Cardiac septum (tissue), 1 donor: ENCODE measurements at regions not wholly inside any gene's neighbourhood (a gene's known extent, or its start where the extent isn't known, plus 50 kb on each side); places are given as distances from the start of the nearest gene placed in this dataset.

ENCODE experiments used
- DNase-seq: peaks from one replicate; pipeline ENCODE4 v3.0.0-alpha.2; 2020; ENCODE audit warnings: low spot score
- intact Hi-C: fragments of 100-400 bp; cut with DNase I; formaldehyde crosslinking; loops from one replicate; pipeline ENCODE4 v1.14.0; 2022
- donor health status: DM: no; HTN: no; CAD: no.

- intact Hi-C loops: no loop called here
- DNase-seq: no peak
Observed at GRCh38 chr5:61808909-61809308, 476.9 kb downstream of the ZSWIM6 start.

DNA sequence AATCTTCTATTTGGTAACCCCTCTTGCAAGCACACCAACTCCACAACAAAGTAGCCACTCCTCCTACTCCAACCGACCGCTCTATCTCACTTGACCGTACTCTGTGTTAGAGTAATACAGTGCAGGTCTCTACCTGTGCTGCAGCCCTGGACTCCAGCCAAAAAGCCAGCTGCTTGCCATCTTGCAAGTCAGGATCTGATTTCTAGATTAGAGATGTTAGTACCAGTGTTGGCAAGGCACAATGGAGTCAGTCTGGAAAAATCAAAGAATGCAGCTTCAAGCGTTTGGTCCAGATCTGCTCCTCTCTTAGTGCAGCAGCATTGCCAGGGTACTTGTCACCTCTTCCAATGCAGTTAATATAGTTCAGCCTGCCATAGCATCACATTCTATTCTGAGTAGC, 477.6 kb downstream of the ZSWIM6 start:
- DNase-seq: no peak
- intact Hi-C loops: no loop called here

DNA sequence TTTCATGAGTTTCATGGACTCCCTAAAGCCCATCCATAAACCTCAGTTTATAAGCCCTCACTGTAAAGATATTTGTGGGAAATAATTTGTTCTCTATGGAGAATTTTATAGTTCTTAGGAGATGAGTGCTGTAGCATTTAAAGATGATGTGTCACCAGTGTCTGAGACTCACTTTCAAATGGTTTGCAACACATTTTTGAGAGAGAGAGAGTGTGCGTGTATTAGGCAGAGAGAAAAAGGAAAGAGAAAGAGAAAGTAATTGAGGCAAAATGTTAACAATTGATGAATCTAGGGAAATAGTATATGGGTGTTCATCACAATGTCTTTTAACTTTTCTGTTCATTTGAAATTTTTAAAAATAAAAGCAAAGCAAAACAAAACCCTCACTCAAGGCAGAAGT, 479.0 kb downstream of the ZSWIM6 start:
- intact Hi-C loops: no loop called here
- no peak for DNase-seq

DNA sequence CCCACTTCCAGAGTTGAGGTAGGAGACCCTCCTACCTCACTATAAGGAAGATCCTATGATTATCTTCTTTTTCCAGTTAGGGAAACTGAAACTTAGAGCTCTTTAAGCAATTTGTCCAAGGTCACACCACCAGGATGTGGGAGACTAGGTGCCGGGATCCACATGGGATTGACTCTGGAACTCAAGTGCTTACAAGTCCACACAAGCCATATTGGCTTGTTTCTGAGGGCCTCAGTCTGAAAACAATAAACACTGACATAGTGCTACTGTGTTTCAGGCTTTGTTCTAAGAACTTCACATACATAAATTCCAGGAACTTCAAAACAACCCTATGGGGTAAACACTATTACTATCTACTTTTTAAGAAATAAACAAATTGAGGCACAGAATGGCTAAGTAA, 481.3 kb downstream of the ZSWIM6 start:
- no peak for DNase-seq
- intact Hi-C loops: no loop called here

DNA sequence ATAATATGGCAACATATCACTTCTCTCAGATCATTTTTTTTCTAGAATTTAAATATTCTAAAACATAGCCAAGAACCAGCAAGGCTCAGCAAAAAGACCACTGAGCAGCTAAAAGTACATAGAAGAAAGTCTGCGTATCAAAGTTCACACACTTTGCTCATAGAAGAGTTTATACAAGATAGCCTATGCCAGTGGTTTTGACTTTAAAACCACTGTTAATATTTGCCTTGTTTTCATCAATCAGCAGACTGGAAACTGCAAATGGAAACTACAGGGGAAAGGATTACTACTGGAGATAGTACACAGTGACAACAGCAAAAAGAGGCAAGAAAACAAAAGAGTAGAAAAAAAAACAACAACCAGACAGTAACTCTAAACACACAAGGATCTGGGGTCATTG, 483.3 kb downstream of the ZSWIM6 start:
- no peak for DNase-seq
- intact Hi-C loops: no loop called here

DNA sequence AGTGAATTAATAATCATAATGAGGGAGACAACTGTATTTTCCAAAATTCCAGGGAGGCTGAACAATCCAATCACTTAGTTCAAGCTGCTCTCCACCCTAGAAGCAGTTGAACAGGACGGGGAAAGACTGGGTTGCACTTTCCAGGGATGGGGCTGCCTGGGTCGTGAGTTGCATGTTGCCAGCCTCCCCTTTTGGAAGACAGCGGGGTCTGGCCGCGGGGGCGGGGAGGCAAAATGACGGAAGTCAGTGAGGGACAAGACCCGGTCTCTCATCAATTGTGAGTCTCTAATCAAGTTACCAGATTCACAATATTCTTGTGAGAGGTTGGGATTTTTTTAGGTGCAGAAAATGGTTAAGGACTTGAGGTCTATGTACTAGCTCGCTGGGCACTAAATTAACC, 484.1 kb downstream of the ZSWIM6 start:
- intact Hi-C loops: no loop called here
- no peak for DNase-seq

GRCh38 chr5:61816585-61817450, 484.8 kb downstream of the ZSWIM6 start:
- intact Hi-C loops: no loop called here
- DNase-seq: no peak

DNA sequence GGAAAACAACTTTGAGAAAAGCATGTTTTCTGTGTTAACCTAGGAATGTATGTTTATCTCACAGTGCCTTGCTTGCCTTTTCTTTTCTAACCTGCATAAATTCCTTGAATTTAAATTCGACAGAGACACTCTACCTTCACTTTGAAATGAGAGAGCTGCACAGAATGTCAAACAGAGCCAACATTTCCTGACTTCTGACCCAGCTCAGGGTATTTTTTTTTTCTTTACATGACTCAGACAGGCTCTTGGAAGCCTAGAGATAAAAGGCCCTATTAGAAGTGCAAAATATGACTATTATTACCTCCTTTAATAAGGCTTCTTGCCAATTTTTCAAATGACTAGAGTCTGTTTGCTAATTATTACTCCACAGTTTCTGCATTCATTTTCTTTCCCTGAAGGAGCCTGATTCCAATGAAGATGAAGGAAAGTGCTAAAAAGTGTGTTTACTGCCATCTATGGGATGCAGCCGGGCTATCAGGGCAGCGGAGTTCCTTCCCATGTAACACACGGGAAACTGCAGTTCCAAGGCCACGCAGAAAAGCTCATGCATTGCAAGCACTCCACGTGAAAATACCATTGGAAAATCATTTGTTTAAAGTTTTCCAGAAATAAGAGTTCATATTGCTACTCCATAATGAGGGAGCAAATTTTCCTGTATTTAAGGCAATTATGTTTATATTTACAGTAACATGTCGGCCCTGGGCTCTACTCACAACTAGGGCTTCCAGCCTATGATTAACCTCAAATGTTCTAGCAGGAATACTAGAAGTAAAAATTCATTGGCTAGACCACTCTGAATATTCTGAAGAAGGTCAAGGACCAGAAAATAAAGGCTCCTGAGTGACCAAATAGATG, 485.6 kb downstream of the ZSWIM6 start:
- intact Hi-C loops: no loop called here
- no peak for DNase-seq

DNA sequence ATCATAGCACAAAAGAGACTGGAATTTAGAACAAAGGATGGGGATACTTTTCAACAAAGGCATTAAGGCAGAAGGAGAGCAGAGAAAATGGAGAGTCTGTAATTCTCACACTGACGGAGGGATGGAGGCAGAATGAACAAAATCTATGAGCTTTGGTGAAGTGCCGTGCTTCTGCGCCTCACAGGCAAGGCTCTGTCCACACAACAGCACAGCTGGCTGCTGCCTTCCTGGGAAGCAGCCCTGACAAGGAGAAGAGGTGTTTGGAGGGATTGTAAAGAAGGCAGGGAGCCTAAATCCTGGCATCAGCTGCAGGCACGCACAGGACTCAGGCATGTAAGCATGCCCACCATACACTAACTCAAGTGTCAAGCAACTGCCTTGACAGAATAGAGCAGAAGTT, 485.2 kb upstream of the KIF2A start:
- no peak for DNase-seq
- intact Hi-C loops: no loop called here

DNA sequence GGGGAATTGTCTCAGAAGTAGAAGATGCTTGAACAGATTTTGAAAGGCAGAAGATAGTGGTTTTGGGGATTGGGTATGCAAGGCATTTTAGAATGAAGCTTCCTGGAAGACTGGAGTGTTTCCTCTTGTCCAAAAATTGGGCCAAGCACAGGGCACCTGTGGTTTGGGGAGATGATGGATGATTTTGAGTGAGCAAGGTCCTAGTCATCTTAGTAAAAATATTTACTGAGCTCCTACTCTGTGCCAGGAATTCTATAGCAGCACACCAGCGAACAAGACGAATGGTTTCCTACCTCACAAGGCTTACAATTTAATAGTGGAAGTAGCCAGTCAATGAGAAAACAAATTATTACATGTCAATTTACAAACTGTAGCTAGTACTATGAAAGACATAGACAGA, 484.4 kb upstream of the KIF2A start:
- intact Hi-C loops: no loop called here
- DNase-seq: no peak

DNA sequence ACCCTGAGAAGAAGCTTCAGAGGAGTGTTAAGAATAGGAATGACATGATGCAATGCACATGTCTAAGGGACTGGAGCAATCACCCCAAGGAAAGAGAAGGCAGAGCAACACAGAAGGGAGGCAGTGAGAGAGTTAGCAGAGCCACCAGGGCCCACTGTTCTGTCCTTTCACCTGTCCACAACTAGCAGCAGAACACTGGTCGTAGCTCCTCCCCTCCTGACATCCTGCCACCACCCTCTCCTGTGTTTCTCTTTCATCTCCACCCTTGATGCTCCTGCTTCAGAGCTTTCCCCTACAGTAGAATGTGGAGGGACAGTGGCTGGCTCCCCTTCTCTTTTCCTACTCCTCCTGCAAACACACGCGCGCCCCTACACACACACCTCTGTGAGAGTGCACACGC, 483.4 kb upstream of the KIF2A start:
- DNase-seq: no peak
- intact Hi-C loops: no loop called here

DNA sequence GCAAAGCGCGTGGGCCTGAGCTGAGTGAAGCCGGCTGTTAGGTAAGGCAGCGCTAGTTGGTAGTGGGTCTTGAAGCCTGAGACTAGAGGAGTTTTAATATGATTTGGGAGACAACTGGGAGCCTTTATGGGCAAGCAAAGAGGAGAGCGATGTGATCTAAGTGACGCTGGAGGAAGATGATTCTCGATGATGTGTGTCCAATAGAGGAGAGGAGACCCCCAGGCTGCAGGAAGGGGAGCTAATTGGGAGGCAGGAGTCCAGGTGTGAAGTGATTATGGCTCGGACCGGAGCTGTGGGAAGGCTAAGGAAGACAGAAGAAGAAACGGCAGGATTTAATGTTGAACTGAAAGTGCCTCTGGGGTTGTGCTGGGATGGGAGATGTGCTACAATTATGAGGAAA, 482.9 kb upstream of the KIF2A start:
- DNase-seq: no peak
- intact Hi-C loops: no loop called here

DNA sequence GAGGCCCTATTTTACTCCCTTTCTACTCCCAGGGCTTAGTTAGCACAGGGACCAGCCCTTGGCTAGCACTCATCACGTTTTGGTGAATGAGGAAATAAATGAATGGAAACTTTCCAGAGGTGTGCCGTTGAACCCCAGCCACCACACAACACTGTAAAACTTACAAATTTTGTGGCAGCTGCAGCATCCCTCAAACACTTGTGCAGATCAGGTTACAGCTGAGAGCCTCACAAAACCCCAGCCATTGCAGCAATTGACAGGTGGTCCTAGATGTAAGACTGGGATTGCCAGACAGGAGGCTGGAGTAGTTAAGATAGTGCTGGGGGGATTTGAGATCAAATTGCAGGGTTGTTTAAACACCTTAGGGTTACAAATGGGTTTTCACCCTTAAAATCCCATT, 482.2 kb upstream of the KIF2A start:
- intact Hi-C loops: no loop called here
- no peak for DNase-seq

DNA sequence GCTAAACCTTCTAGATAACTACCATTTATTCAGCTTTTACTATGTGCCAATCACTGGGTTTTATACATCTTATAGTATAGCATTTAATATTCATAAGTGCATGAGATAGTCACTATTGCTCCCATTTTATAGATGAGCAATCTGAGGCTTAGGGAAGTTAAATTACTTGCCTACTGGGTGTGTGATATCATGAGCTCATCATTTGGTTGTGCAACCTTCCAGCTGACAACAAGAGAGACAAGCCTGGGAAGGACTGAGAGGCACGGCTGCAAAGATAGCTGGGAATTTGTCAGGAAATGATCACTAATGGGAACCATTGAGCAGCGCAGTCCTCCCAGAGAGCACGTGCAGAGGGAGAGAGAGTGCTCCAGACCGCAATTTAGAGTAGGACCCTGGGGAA, 481.6 kb upstream of the KIF2A start:
- intact Hi-C loops: no loop called here

DNA sequence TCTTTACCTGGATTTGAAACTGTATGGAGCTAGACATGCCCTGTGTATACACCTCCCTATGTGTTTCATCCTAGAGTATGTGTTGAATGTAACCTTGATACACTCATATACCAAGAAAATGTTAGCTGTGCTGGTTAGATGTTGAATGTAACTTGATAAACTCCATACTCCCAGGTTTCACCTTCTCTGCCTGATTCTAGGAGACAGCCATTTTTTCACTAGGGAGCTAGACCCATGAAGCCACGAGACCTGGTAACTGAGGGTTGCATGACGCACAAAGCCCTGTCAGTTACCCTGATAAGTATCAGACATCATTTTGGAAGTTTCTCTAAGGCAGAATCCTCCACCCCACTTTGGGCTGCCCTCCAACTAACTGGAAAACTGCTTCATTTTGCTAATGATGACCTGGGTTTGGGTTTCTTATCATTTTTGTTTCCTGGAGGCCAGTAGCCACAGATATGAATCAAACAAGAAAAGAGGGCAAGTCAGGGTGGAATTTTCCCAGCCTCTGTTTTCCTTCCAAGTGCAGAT, 478.5 kb upstream of the KIF2A start:
- intact Hi-C loops: no loop called here

More for the DNA sequence above, 481.6 kb upstream of the KIF2A start:
- no peak for DNase-seq

DNA sequence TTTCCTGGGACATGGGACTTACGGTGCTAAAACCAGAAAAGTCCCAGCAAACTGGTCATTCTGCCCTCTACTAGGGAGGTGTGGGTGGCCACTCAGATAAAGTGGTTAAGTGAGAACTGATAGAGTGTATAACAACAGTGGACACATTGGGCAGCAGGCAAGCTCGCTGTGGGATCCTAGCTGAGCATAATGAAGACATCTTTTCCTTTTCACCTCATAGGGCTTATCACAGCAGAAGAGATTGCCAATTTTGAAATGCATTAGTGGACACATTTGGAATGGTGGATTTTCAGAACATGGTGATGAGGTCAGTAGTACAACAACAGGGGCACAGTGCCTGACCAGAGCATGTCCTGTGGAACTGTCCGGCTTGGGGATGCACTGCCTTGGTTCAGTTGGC, 477.1 kb upstream of the KIF2A start:
- no peak for DNase-seq
- intact Hi-C loops: no loop called here

More for the DNA sequence above, 478.5 kb upstream of the KIF2A start:
- no peak for DNase-seq

GRCh38 chr5:61831736-61832135, 474.3 kb upstream of the KIF2A start:
- intact Hi-C loops: no loop called here
- no peak for DNase-seq

- intact Hi-C loops: no loop called here
Observed at GRCh38 chr5:61837788-61838187, 468.2 kb upstream of the KIF2A start.

GRCh38 chr5:61840361-61840760, 465.6 kb upstream of the KIF2A start:
- no peak for DNase-seq

More at GRCh38 chr5:61837788-61838187, 468.2 kb upstream of the KIF2A start:
- DNase-seq: no peak

GRCh38 chr5:61842840-61843239, 463.2 kb upstream of the KIF2A start:
- intact Hi-C loops: no loop called here
- DNase-seq: no peak

More at GRCh38 chr5:61840361-61840760, 465.6 kb upstream of the KIF2A start:
- intact Hi-C loops: no loop called here

GRCh38 chr5:61850696-61851095, 455.3 kb upstream of the KIF2A start:
- intact Hi-C loops: no loop called here
- DNase-seq: no peak
